Inferior parietal cortex (tissue), 1 donor: ENCODE measurements at regions not wholly inside any gene's neighbourhood (a gene's known extent, or its start where the extent isn't known, plus 50 kb on each side); places are given as distances from the start of the nearest gene placed in this dataset.

Experiments used
- DNase-seq: peaks from one replicate; pipeline ENCODE4 v3.0.0-alpha.2; 2016; ENCODE audit errors: extremely low spot score

DNA sequence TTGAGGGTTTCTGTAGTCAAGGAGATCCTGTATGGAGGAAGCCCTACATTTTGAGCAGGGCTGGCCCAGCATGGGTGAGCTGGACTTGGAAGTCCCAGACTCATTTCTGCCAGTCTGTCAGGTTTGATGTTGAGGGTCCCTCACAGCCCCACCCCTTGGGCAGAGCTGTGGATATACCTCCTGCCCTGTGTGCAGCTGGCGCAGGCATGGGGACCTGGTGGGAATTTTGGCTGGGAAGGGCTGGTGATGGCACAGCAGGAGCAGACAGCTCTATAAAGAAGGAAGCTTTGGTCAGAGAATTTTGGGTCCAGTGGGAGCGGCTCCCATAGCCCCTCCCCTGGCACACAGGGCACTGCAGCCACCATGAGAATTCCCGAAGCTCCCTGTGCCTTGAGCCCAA lies 482.6 kb downstream of the RPS24 start:
- no peak for DNase-seq

GRCh38 chr10:78516756-78517155 lies 483.1 kb downstream of the RPS24 start:
- DNase-seq, result no peak

DNA sequence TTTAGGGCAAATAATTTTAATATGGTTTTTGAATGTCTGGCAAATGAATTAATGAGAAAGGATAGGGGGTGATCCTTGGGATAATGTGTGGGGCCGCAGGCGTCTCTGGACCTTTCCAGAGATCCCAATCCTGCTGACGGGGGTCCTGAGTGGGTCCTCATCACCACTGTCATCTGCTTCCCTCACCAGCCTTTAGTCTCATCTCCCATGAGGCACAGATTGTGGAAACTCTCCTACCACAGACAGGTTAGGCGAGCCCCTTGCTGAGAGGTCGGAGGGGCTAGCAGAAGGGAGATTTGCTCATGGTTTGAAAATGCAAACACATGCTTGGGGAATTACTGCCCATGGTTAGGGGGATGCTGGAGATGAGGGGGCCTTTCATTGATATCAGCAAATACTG lies 484.6 kb downstream of the RPS24 start:
- DNase-seq, result no peak

GRCh38 chr10:78520737-78521430 lies 487.2 kb downstream of the RPS24 start:
- DNase-seq, result no peak

DNA sequence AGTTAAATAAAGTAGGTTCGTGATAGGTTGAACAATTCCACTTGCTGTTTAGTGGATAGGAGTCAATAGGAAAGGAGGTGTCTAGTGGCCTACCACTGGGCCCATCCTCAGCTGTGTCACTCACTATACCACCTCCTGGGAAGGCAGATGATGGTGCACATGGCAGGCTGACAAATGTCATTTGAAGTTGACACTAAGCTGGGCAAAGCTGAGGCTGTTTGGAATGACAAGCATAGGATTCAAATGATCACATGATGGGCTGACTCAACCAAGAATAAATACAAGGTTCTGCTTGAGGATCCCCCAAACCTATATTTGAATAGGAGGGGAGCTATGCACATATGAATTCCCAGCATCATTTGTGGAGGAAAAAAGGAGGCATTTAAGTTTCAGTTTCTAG lies 489.8 kb downstream of the RPS24 start:
- no peak for DNase-seq

- DNase-seq, result no peak
Observed at GRCh38 chr10:78524342-78524741, 490.7 kb downstream of the RPS24 start.

DNA sequence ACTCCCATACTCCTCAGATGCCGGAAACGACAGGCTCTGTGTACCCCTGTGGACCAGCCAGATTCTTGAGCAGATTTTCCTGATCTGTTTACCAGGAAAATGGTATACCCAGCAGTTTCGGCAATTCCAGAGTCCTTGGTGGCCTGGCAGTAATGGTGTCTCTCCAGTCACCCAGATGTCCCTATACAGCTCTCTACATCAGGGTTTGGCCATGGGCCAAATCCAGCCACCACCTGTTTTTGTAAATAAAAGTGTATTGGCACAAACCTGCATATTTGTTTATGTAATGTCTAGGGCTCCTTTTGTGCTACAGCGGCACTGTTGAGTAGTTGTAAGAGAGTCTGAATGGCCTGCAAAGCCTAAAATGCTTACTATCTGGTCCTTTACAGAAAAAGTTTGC lies 491.3 kb downstream of the RPS24 start:
- DNase-seq, result no peak

DNA sequence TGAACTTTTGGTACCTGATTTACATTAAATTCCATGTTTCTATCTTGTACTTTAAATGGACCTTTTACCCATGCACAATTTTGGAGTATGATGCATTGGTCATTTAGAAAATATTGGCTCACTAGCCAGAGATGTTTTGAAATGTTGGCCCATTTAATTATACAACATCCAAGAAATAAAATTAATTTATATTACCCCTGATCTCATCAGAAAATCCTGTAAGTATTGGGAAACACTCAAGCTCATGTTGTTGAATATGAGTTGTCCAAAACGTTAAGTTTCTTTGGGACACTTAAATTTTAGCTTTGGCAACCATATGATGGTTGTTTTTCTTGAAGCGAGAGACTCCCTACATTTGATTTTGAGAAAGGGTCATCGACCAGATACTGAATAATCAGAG lies 492.7 kb downstream of the RPS24 start:
- no peak for DNase-seq

- DNase-seq, result no peak
Observed at GRCh38 chr10:78527296-78527695, 493.6 kb downstream of the RPS24 start.

DNA sequence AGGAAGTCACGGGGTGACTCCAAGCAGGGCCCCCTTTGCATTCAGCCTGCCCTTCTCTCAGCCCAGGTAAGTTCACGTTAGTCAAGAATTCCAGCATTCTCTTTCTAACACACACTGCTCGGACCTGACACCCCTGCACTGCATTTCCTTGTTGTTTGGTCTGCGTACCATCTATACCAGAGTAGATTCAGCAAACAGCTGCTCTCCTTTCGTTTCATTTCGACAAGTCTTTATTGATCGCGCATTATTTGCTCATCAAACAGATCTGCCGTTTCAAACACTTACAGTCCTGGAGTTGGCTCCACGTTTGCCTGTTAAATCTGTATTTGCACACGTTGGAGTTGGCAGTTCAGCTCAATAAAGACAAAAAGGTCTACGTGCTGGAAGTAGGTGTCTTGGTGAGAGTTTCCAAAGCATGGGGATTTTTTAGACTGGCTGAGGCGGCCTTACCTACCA lies 495.1 kb downstream of the RPS24 start:
- DNase-seq, result no peak

DNA sequence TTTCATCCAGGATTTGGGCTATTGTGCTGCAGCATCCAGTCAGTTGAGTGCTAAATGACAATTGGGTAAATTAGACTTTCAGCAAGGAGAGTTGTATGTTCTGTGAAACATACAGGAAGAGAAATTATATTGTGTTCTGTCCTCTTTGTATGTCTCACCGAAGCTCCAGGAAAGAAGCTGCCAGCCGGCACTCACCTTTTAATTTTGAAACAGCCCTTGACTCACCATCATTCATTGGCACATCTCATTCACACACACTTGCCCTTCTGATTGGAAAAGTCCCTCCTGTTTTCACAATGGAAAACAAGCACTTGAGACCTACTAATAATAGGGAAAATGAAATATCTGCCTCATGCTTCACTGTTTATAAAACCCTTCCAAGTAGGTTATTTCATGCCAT lies 495.6 kb downstream of the RPS24 start:
- DNase-seq, result no peak

DNA sequence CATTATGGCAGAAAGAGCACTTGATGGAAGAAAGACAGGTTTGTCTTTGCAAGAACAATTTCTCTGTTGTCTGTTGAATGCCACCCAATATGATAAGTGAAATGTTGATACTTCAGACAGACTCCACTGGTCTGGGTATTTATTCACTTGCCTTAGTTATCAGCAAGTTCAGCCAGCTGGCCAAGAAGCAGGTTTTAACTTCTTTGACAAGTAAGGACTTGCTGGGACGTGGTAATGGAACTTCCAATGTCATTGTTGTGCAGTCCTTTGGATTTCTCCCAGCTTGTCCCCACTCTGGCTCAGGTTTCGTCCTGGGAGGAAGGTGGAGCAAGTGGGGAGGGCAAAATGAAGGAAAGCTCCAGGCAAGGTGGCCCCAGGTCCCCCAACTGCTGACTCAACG lies 497.4 kb downstream of the RPS24 start:
- no peak for DNase-seq

- DNase-seq, result no peak
Observed at GRCh38 chr10:78532480-78533042, 498.9 kb downstream of the RPS24 start.

GRCh38 chr10:78533098-78533497 lies 499.4 kb downstream of the RPS24 start:
- DNase-seq, result no peak

DNA sequence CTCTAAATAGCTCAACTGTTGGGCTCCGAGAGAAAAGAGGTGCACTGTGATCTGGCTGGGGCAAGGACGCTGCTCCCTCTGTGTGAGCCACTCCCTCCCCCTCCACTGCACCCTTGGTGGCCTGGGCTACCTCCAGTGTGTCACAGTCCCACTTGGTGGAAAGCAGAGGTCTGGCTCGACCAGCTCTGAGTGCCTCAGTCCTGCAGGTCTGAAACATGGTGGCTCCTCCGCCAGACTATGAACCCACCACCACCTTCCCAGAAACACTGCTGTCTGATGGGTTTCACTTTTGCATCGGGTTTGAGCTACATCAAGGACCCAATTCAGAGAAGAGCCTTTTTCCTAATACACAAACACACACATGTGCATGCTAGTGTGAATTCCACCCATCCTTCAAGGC lies 500.1 kb downstream of the RPS24 start:
- DNase-seq, result no peak

- no peak for DNase-seq
Observed at GRCh38 chr10:78535716-78536218, 502.1 kb downstream of the RPS24 start.

DNA sequence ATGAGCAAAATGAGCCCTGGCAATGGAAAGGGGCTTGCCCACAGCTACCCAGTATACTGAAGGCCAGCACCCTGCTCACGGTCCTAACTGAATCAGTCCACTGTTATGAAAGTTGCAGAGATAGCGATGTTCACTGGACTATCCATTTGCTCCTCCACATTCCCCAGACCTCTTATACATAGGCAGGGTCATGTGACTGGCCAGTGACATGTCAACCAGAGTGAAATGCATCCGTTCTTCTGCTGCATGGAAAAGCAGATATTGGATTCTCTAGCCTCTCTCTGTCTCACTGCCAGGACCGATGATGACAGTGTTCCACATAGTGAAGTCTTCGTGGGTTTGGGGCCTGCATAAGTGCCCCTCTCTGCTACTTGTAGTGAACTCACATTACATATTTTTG lies 503.4 kb downstream of the RPS24 start:
- no peak for DNase-seq

DNA sequence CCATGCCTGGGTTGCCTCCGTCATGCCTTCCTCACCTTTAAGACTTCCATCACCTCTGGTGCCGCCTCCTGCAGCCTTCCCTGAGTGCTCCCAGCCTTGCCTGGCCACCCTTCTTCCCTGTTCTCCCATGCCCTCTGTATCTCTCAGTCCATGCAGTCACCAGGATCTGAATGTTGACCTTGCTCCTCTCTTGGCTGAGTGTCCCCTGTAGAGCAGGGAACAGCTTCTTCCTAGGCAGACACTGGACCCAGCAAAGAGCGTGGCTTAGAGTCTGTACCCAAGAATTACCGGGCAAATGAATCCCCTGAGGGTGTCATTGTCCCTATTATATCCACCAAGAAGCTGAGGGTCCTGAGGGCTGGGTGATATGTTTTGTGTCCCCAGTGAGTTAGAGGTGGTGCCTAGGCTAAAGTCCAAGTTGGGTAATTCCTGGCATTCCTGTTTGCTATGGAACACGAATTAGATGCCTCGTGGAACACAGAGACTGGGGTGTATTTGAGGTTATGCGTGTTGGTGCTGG lies 505.6 kb downstream of the RPS24 start:
- no peak for DNase-seq

DNA sequence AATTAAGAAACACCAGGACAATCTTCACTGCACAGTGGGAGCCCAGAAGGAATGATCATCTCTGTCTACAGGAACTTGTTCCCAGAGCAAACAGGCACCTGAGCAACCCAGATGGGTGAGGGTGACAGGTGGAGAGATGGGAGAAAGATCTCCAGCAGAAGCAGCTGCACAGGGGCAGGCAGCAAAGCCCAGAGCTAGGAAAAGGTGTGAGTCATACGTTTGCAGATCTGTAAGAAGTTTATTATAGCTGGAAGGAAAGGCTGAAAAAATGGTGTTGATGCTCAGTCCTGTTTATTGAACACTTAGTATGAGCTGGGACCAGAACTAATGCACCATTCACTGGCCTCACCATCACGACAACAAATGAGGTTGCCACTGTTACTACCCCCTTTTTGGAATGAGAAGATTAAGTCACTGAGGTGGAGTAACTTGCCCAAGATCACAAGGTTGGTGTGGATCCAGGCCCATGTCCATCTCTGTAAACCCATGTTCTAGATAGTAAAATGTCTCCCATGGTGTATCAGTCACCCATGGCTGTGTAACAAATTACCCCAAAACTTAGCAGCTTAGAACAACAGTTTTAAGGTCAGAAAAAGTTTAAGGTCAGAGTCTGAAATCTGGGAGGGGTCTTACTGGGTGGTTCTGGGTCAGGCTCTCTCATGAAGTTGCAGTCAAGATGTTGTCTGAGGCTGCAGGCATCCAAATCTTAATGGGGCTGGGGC lies 506.9 kb downstream of the RPS24 start:
- DNase-seq, result no peak

DNA sequence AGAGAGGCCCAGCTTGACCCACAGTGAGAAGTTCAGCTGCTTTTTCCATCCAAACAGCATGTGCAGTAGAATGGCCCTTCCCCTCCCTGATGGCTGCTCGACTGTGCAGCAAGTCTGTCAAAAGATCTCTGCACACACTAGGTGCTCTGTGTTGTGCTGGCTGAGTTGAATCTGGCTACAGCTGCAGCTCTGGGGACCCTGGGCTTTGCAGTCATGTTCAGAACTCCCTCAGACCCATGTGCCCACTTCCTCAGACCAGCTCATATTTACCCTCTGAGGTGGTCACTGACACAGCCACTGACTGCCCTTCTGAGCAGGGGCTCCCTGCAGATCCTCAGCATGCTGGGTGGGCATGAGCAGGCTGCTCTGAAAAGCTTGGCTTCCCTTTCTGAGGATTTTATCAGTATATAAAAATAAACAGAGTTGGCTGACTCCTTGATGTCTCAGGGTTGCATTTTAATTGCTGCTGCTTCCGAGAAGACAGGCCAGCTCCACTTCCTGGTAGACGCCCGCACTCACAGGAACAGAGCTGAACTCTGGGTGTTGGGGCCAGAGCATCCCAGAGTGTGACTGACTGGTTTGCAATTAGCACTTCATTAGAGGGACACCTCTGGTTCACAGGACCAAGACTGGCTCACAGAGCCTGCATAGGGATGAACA lies 507.9 kb downstream of the RPS24 start:
- no peak for DNase-seq

DNA sequence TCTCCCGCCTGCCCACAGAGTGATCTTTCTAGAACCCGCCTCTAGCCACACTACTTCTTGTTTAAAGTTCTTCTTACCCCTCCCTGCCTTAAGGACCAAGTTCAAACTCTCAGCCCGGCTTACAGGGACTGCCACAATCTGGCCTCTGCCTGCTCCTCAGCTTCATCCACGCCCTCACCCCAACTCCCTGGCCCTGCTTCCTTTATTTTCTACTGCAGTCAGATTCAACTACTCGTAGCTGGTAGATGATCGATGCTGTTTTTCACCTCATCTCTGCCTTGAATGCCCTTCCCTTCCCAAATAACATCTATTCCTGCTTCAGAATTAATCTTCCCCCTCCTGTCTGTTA lies 508.5 kb downstream of the RPS24 start:
- no peak for DNase-seq

- no peak for DNase-seq
Observed at GRCh38 chr10:78542521-78542920, 508.9 kb downstream of the RPS24 start.
